NCI-H146 treated with DMSO at 0.1 percent for 48 hours (cell line): ENCODE measurements at regions not wholly inside any gene's neighbourhood (a gene's known extent, or its start where the extent isn't known, plus 50 kb on each side); places are given as distances from the start of the nearest gene placed in this dataset.
"Not testable (repeated sequence)": the region's sequence is repeated elsewhere in the genome, so short reads cannot be mapped to it uniquely, and the experiment has no call there.

ENCODE experiments used
- DNase-seq: peaks from one replicate; lab custom pipeline; 2025; ENCODE audit not compliant: unreplicated experiment; lab: John Stamatoyannopoulos, UW

- DNase-seq = no peak
Observed at GRCh38 chr3:112765531-112765930, 81.1 kb downstream of the CD200R1L start.

GRCh38 chr3:112763258-112763657 is 83.4 kb downstream of the CD200R1L start:
- no peak for DNase-seq

GRCh38 chr3:112761062-112761638 is 85.5 kb downstream of the CD200R1L start:
- no peak for DNase-seq

- peak; percentile 92 for DNase-seq
Observed at GRCh38 chr3:112759681-112760080, 87.0 kb downstream of the CD200R1L start.

- DNase-seq = peak; percentile 82
Observed at GRCh38 chr3:112759210-112759609, 87.5 kb downstream of the CD200R1L start.

GRCh38 chr3:112757197-112757596 is 89.5 kb downstream of the CD200R1L start:
- DNase-seq = no peak

- DNase-seq = no peak
Observed at GRCh38 chr3:112755845-112756613, 90.6 kb downstream of the CD200R1L start.

GRCh38 chr3:112755046-112755445 is 91.6 kb downstream of the CD200R1L start:
- not testable (repeated sequence) for DNase-seq

- no peak for DNase-seq
Observed at GRCh38 chr3:112751564-112752512, 94.8 kb downstream of the CD200R1L start.

GRCh38 chr3:112751061-112751460 is 95.6 kb downstream of the CD200R1L start:
- no peak for DNase-seq

GRCh38 chr3:112747624-112748023 is 99.0 kb downstream of the CD200R1L start:
- DNase-seq = no peak

GRCh38 chr3:112746675-112747280 is 99.9 kb downstream of the CD200R1L start:
- peak; percentile 42 for DNase-seq

- no peak for DNase-seq
Observed at GRCh38 chr3:112745567-112746248, 101.0 kb downstream of the CD200R1L start.

GRCh38 chr3:112744825-112745566 is 101.7 kb downstream of the CD200R1L start:
- no peak for DNase-seq

GRCh38 chr3:112744106-112744505 is 102.6 kb downstream of the CD200R1L start:
- DNase-seq = no peak

GRCh38 chr3:112742934-112743333 is 102.0 kb upstream of the CCDC80 start:
- no peak for DNase-seq

- no peak for DNase-seq
Observed at GRCh38 chr3:112741983-112742382, 101.0 kb upstream of the CCDC80 start.

- DNase-seq = no peak
Observed at GRCh38 chr3:112740835-112741234, 99.9 kb upstream of the CCDC80 start.

GRCh38 chr3:112739252-112739965 is 98.5 kb upstream of the CCDC80 start:
- DNase-seq = no peak
